Stimulated activated CD4-positive, alpha-beta T cell treated with anti-CD3 and anti-CD28 coated beads, Interleukin-2, amount 100 ng/mL, for 4 hours (primary cell): ENCODE measurements at regions not wholly inside any gene's neighbourhood (a gene's known extent, or its start where the extent isn't known, plus 50 kb on each side); places are given as distances from the start of the nearest gene placed in this dataset.

ENCODE experiments used
- DNase-seq: peaks from one replicate; pipeline ENCODE4 v3.0.0-alpha.2; 2020; ENCODE audit warnings: low read depth

DNA sequence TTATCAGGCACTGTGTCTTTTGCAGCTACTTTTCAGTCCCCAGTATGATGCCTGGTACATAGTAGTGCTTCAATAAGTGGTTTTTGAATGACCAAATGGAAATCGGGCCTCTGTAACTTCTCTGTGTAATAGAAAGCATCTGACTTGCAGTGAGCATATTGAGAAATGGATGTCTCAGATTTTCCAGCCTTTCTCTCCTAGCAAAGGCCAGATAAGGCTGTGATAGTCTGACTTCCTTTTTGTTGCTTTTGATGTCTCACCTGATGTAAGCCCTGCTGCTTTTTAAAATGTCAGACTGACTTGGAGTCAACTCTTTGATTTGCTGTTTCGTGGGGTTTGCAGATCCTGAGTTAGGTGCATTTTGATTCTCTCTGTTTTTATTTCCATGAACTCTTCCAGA, 590.0 kb upstream of the ZNF608 start:
- no peak for DNase-seq

DNA sequence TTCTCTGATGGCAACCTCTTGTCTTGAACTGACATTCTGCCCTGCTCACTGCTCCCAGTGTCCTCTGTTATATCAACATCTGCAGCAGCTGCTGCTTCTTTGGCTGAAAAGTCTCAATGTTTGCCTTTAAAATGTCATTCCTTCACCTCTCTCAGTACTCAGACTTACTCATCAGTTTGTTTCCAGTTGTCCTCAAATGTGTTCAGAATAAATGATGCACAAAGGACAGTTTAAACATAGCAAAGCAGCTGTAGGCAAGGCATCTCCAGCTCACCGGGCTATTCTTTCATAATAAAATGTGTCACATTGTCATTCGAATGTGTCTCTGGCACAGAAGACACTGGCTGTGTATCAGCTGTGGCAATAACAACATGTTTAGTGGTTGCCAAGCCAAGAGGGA, 590.9 kb upstream of the ZNF608 start:
- no peak for DNase-seq

DNA sequence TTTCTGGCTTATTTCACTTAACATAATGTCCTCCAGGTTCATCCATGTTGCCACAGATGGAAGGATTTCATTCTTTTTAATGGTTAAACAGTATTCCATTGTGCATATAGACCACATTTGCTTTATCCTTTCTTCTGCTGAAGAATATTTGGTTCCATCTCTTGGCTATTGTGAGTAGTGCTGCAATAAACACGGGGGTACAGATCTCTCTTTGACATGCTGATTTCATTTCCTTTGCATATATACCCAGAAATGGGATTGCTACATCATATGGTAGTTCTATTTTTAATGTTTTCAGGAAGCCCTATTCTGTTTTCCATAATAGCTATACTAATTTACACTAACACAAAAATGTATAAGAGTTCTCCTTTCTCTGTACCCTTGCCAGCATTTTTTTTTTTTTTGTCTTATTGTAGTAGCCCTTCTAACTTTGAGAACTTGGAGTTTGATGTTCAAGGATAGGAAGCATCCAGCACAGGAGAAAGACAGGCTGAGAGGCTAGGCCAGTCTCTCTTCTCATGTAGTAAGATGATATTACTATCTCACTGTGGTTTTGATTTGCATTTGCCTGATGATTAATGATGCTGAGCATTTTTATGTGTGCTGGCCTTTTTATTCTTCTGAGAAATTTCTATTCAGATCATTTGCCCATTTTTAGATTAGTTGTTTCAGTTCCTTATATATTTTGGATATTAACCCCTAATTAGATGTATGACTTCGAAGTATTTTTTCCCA, 592.2 kb upstream of the ZNF608 start:
- no peak for DNase-seq

DNA sequence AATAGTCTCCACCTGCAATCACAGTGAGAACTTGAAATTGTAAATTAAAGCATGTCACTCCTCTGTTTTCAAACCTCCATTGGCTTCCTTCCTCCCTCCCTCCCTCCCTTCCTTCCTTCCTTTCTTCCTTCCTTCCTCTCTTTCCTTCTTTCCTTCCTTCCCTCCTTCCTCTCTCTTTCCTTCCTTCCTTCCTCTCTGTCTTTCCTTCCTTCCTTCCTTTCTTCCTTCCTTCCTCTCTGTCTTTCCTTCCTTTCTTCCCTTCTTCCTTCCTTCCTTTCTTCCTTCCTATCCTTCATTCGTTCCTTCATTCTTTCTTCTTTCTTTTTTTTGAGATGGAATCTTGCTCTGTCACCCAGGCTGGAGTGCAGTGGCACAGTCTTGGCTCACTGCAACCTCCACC, 595.0 kb upstream of the ZNF608 start:
- no peak for DNase-seq

DNA sequence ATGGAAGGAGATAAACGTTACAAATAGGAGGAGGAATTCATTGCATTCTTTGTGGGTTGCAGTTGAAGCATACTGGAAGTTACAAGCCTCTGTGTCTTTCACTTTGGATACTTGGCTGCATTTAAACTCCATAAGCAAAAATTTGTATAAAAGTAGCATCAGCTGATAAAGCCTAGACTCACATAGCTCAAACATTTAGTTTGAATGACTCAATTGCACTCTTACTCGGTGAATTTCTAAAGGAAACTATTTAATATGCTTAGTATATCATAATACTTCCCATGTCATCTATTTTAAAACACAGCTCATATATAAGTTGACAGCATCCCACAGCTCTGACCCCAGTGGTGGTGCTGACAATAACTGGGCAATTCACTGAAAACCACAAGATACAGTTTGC, 596.6 kb upstream of the ZNF608 start:
- no peak for DNase-seq

DNA sequence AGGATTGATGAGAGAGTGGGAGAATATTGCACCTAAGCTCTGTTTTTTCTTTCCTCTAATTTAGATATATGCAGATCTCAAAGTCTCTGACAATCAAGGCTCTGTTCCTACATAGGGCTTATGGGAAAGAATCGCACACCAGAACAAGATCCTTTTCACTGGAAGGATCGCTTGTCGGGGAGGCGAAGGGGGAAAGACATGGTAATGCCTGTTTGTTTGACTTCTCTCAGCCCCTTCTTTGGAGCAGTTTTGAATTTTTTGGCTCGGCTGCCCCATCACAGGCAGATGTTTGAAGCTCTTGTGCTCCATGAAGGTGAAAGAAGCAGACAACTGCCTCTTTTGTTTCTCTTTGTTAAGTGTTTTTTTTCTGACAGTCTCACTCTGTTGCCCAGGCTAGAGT, 599.9 kb upstream of the ZNF608 start:
- DNase-seq = no peak

DNA sequence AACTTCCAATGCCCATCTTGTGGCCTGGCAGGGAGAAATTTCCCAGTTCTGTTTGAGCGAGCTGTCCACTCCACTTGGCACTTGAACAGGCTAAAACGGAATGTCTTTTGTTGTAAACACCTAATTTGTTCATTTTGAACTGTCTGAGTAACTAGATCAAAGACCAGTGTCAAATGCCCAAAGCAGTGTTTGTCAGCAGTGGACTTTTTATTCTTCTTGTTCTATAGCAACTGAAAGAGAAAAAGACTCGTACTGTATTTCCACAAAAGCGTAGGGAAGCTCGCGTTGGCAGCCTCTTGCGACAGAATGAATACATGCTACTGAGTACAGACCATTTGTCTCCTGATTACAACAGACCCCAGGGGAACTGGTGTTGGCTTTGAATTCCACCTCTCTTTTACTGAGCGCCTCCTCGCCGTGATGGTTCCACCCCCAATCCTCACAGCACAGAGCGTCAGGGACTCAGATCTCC, 601.8 kb upstream of the ZNF608 start:
- DNase-seq = no peak

DNA sequence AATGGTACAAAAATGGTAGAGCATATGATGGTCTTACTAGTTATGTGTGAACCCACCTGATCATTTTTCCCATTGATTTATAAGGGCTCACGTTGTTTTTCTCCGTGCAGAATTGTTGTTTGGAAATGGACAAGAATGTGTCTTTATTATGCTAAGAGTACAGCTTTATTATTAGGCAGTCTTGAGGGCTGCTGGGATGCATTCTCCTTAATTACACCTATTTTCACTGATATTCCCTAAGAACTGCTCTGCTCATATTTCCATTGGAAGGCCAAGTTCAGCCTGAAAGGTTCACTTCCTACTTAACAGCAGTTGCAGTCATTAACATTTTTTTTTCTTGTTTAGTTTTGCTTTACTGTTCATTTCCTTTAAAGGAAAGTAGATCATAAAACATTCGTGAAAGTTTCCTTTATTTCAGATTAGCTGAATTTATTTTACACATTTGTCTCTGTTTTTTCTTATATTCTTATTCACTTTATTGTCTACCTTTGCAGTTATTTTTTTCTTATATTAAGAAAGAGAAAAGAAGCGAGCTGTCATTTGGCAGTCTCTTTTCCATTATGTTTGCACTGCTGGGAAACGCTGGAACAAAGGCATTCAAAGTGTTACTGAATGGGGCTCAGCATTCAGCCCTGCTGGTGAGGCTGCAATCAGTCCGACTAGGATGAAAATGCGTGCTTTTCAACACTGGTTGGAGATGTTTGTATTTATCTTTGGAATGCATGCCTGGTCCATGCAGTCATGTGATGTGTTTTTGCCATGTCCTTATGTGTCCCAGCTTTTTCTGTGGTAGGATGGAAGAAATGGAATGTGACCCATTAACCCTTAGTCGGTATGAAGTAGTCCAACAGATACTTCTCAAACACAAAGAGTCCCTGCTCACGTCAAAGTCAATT, 602.7 kb upstream of the ZNF608 start:
- no peak for DNase-seq

DNA sequence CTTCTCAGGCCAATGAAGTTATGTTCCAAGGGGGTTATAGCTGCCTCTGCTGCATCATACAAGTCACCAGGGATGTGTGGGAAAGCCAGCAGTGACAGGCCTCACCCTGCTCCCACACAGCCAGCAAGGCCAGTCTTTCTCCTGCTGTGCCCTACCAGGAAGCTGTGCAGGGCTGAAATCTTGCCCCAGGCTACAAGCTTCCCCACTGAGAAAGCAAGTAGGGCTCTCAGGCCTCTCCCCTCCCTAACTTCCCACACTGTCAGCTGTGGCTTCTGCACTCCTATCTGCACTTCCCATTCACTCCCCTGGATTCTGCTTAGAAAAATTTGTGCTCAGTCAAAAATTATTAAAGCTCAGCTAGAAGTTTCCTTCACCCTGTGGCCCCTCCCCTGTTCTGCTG, 611.2 kb upstream of the ZNF608 start:
- no peak for DNase-seq

DNA sequence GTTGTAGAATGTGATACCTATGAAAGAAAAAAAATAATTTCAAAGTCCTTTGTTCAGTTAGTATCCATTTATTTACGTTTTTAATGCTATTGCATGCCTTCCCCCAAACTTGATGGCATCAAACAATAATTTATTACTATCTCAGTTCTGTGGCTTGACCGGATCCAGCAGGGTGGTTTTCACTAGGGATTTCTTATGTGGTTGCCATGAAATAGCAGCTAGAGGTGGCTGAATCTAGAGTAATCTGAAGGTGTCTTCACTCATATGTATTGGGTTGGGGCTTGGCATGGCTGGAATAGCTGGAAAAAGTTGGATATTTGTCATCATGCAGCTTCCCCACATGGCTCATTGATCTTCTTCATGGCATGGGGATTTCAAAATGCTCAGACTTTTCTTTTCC, 619.3 kb upstream of the ZNF608 start:
- DNase-seq = no peak

DNA sequence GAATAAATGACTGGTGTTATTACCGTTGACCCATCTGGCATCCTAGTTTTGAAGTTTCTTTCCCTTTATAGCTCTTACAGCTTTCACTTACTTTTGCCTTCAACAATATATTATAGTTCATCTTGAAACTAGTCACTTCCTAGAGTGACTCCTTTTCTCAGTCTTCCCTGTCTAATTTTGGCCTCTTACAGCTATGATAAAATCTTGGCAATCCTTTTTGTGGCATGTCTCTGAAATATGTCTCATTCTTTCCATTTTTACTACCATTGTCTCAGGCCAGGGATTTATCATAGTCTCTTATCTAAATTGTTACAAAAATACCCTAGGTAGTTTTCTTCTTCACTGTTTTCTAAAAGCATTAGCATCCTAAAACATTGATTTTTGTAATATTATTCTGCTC, 621.3 kb upstream of the ZNF608 start:
- no peak for DNase-seq

DNA sequence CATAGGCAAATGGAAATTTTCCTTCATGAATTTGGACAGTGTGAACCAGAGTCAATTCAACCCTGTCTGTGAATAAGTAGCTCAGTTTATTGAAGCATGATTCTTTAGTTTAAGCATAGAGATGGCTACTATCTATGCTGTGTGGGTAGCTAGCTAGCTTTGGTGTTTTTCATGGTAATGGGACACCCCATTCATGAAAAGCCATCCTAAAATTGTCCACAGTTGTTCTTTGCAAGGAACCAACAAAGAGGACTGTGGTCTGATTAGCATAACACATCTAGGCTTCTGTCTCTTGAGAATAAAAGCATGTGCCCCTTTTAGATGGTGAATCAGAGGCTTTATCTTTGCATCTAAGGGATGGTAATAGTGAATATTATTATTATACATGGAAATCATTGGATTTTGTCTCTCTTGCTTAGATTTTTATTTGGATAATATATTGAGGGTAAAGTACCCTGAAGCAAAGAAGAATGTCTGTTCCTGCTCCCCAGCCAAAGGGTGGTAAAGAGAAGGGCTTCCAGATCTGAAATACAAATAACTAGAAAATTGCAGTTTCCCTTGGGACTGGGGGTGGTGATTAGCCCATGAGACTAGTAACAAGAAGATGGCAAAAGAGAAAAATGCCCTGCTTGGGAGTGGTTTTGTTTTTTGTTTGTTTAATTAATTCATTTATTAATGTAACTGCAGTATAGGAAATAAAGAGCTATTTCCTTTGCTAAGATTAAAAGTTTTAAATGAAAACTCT, 624.2 kb upstream of the ZNF608 start:
- no peak for DNase-seq

DNA sequence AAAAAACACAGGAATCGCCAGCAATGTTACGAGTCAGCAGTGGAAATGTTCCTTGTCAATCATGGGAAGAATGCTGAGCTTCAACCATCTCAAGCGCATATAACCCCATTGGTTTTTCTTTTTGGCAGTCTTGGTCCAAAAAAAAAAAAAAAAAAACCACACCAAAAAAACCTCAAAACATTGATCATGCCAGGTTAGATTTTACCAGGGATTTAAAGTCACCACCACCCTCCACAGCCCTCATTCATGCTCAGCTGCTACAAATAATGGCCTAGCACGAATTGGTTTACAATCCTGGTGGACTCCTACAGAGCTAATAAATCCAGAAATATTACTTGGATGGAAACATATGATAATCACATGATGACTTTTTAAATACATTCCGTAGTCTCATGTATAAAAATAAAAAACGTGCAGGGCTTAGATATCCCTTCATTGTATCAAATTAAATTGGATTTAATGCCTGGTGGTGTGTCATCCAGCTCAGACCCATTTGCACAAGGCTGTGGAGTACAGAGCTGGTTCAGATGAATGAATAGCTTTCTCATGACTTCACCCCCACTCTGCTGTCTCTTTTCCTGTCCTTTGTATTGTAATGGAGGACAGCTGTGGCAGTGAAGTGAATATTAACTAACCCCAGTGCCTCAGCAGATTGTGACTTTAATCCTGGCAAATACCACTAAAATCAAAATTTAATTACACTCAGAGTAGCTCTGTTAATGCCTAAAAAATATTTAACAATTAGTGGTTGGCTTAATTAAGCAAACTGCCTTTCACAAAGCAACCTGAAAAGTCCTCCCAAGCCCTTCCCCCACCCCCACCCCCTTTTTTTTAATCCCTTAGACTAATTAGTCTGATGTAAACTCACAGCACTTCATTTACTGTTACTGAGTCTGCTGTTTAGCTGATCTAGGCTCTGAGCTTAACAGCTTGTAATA, 626.5 kb upstream of the ZNF608 start:
- DNase-seq = no peak

DNA sequence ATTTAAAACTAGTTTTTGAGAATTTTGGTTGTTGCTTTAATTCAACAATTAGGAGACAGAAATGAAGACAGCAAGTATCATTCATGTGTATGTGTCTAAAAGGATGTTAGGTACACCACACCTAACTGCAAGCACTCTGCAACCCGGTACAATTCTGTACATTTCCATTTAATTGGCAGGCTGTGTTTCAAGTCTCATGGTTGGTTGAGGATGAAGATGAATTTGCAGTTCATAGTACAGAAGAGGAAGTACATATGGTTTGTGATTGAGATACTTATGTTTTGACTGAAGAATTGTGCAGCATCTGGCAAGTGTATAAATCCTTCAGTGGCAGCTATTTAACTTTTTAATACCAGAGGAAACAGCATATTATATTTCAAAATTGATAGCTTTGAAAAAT, 628.7 kb upstream of the ZNF608 start:
- no peak for DNase-seq

DNA sequence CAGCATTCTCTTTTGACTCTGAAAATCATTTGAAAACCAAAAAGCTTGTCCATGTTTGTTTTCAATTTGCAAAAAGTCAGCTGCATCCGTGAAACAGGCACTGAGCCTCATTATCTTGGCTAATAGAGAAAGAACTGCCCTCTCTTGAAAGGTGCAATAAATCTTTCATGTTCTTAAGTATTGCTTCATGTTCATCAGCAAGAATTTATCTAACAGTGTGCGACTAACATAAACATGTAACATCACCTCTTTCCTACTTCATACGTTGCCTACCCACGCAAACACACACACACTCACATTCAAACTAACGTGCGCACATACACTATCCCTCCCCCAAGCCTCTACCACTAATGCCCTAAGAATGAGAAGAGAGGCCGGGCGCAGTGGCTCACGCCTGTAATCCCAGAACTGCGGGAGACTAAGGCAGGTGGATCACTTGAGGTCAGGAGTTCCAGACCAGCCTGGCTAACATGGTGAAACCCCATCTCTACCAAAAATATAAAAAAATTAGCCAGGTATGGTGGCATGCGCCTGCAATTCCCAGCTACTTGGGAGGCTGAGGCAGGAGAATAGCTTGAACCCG, 629.7 kb upstream of the ZNF608 start:
- no peak for DNase-seq

DNA sequence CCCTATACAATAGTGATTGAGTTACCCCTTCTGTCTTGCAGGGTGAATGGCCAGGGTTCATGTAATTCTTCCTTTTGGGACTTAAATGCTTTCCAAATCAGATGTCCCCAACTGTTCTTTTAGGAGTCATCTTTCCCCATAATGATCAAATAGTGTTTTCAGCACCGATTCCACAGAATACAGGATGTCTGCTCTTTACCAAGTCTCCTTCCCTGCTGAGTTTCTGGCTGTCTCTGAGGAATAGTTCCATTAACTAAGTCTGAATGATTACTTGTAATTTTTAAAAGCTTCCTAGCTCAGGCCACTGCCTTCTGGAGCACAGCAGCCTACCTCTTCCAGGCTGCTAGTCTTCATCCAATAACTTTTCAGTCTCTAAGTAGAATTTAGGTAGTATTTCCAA, 630.7 kb upstream of the ZNF608 start:
- DNase-seq = no peak

DNA sequence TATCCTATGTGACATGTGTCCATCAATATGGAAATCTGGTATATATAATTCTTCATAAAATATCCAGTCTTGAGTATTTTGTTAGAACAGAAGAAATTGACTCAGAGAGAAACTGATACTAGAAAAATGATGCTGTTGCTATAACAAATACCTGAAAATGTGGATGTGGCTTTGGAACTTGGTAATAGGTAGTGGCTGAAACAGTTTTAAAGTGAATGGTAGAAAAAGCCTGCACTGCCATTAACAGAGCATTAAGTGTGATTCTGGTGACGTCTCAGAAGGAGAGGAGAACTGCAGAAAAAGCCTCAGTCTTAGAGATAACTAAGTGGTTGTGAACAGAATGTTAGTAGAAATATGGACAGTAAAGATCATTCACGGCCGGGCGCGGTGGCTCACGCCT, 634.9 kb upstream of the ZNF608 start:
- DNase-seq = no peak

DNA sequence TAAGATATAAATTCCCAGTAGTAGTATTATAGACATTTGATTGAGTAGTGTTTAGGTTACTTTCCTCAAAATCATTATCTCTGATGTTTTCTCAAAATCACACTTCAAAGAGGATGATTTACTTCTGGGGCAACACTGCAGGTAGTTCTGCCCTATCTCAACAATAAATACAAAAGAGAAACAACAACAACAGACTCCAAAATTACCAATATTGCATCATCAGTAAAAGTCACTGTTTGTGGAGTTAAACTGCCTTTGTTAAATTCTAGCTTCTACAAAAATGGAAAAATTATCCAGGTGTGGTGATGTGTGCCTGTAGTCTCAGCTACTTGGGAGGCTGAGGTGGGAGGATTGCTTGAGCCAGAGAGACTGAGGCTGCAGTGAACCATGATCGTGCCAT, 637.6 kb upstream of the ZNF608 start:
- DNase-seq = no peak

DNA sequence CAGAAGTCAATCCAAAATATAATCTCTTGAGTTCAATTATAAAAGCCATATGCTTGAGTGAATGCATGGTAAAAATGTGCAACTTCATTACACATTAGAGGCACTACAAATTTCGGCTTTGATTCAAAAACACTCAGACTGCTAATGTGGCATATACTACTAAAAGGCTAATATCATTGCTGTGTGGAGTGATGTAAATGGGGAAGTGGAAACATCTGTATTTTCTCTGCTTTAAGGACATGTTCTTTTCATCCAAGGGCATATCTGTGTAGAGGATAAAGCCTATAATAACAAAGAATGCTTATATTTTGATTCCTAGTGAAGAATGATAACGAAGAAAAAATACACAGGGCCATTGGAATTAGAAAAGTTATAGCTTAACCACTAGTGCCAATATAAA, 643.9 kb upstream of the ZNF608 start:
- no peak for DNase-seq

DNA sequence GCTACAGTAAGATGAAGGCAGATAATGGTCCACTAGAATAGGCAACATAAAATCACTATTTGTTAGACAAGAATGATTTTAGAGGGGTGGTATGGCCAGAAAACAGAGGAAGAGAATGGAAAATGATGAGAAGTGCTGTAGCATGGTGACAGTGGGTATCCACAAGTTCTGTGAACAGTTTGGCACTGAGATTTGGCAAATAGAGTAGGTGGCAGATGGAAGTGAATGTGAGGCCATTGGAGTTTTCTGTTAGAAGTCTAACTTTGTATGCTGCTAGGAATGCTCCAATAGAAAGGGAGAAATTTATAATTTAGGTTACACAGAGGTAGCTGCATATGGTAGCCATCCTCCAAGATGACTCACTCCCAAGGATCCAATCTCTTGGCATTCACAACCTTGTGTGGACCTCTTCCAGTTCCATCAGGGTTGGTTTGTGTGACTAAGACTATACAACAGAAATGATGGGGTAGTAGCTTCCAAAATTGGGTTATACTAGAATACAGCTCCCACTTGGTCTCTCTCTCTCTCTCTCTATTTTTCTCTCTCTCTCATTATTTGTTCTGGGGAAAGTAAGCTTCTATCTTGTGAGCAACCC, 646.9 kb upstream of the ZNF608 start:
- DNase-seq = no peak
